IMR-90 (cell line): ENCODE measurements at regions not wholly inside any gene's neighbourhood (a gene's known extent, or its start where the extent isn't known, plus 50 kb on each side); places are given as distances from the start of the nearest gene placed in this dataset.
"Not testable (repeated sequence)": the region's sequence is repeated elsewhere in the genome, so short reads cannot be mapped to it uniquely, and the experiment has no call there.

ENCODE experiments used
- MXI1 ChIP-seq: IDR thresholded peaks from 2 replicates; pipeline ENCODE4 v1.6.1; 2012; ENCODE audit warnings: low read depth, mild to moderate bottlenecking, low read length, moderate library complexity, borderline replicate concordance
- POLR2A ChIP-seq: IDR thresholded peaks from 2 replicates; pipeline ENCODE4 v1.6.1; 2012; ENCODE audit warnings: mild to moderate bottlenecking, low read depth, low read length
- RAD21 ChIP-seq: IDR thresholded peaks from 2 replicates; pipeline ENCODE4 v1.6.1; 2012; ENCODE audit warnings: low read length, improper control_type of control experiment
- RFX5 ChIP-seq: IDR thresholded peaks from 2 replicates; pipeline ENCODE4 v1.8.0; 2012; ENCODE audit warnings: low read depth, mild to moderate bottlenecking, low read length, moderate library complexity
- TF ChIP-seq, protein P1 (sequence below): conservative IDR thresholded peaks from 2 replicates; pipeline ENCODE4 v1.5.1; 2012; ENCODE audit warnings: mild to moderate bottlenecking, low read depth, low read length, improper control_type of control experiment

DNA sequence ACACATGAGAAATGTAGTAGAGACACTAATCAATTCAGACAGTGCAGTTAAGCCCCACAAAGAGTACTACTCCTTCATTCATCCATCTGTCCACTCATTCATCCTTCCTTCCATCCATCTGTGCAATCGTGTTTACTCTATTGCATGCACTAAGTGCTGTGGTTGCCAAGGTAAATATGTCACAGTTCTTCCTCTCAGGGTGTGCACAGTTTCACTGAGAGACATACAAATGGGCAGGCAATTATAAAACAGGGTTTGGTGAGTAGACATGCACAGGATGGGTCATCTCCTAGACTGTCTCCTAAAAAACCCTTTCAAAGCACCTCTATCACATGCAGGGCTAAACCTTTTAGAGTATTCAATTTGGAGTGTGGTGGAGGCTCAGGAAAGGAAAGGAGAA lies 160.4 kb upstream of the ZNF92 start:
- TF ChIP-seq, protein P1, sequence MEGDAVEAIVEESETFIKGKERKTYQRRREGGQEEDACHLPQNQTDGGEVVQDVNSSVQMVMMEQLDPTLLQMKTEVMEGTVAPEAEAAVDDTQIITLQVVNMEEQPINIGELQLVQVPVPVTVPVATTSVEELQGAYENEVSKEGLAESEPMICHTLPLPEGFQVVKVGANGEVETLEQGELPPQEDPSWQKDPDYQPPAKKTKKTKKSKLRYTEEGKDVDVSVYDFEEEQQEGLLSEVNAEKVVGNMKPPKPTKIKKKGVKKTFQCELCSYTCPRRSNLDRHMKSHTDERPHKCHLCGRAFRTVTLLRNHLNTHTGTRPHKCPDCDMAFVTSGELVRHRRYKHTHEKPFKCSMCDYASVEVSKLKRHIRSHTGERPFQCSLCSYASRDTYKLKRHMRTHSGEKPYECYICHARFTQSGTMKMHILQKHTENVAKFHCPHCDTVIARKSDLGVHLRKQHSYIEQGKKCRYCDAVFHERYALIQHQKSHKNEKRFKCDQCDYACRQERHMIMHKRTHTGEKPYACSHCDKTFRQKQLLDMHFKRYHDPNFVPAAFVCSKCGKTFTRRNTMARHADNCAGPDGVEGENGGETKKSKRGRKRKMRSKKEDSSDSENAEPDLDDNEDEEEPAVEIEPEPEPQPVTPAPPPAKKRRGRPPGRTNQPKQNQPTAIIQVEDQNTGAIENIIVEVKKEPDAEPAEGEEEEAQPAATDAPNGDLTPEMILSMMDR, result not testable (repeated sequence)
- TF ChIP-seq RFX5, MXI1, RAD21, POLR2A: not testable (repeated sequence)
